NCI-H226 (cell line): ENCODE measurements at regions not wholly inside any gene's neighbourhood (a gene's known extent, or its start where the extent isn't known, plus 50 kb on each side); places are given as distances from the start of the nearest gene placed in this dataset.

Experiments used
- DNase-seq: peaks from one replicate; pipeline ENCODE4 v3.0.0-alpha.2; 2015

- DNase-seq, result no peak
Observed at GRCh38 chr16:20259541-20259940, 67.8 kb downstream of the GP2 start.

DNA sequence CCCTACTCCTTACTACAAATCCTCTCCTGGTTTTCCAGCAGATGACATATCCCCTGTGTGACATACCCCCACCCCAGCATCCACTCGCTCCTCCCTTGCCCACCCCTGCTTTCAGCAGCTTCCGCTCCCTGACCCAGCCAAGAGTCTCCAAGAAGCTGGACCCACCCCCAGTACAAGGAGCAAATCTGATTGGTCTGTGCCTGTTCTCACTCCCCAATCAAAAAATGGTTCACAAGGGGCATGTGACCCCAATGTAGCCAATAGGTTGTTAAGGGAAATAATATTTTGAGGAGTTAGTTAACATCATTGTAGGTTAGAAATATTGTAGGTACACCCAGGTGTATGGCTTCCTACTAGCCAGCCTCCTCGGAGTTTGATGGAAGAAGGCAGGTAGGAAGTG lies 70.1 kb downstream of the GP2 start:
- DNase-seq, result no peak

DNA sequence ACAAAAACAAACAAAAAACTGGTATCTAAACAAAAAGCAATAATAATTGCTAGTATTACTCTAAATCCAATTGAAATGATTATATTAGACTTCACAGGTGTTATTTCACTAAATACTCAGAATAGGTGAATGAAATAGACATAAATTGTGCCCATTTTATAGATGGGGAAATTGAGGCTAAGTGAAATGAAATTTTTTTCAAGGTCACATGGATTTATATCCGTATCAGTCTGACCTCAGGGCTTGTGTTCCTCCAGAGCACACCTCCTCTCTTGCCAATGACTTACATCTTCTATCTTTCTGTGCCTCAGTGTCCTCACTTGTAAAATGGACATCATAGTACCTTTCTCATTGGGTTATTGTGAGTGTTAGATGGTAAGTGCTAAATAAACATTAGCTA lies 72.3 kb downstream of the GP2 start:
- no peak for DNase-seq

GRCh38 chr16:20253825-20254224 lies 73.5 kb downstream of the GP2 start:
- DNase-seq, result no peak

DNA sequence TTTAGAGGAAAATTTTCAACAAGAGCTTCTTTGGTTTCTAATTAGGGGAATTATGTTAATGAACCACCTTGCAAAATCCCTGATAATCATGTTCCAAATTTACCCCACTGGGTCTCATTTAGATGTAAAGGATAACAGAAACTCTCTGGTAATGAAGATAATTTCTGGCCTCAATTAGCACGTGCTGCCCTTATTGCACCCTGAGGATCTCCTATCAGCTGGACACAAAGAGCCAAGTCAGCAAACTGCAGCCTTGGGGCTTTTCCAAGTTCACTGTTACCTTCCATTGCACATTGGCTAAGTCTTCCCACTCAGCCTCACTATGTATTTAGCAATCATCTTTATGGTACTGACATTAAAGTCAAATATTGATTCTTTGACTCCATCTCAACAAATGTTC lies 78.1 kb downstream of the GP2 start:
- DNase-seq, result no peak

DNA sequence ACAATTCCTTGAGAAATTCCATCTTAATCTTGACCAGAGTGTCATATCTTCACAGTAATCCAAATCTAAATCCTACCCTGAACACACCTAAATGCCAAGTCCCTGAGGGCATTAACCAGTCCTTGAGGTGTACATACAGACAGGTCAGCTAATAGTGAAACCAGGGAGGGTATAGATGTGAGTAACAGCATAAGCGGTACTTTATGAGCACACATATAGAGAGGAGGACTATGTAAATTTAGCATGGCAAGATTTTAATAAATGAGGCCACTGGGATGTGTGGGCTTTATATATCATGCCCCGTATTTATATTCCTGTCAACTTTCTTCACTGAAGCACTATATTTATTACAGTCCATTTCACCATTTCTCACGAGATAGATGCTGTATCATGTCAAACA lies 80.2 kb downstream of the GP2 start:
- no peak for DNase-seq

DNA sequence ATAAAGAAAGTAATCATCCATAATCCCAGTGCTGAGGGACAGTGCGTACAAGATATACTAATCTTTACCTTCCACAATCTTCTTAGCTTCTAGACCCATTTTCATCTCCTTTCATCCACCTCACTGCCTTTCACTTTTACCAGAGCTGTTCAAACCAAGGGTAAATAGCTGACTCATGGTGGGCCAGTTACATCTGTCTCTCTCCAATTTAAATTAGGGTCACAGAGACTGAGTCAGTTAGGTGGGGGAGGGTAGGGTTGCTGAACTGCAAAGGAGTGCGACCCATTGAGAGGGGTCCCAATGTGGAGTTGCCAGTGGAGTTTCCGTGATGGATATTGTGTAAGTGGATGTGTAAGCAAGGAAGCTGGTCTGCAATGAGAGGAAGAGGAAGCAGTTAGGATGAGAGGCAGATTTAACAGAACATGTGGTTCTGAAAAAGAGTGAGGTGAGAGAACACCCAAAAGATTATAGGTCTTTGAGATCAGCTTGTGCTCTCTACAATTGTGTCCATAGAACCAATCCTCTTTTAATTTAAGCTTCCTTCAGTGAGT lies 83.5 kb downstream of the GP2 start:
- no peak for DNase-seq

DNA sequence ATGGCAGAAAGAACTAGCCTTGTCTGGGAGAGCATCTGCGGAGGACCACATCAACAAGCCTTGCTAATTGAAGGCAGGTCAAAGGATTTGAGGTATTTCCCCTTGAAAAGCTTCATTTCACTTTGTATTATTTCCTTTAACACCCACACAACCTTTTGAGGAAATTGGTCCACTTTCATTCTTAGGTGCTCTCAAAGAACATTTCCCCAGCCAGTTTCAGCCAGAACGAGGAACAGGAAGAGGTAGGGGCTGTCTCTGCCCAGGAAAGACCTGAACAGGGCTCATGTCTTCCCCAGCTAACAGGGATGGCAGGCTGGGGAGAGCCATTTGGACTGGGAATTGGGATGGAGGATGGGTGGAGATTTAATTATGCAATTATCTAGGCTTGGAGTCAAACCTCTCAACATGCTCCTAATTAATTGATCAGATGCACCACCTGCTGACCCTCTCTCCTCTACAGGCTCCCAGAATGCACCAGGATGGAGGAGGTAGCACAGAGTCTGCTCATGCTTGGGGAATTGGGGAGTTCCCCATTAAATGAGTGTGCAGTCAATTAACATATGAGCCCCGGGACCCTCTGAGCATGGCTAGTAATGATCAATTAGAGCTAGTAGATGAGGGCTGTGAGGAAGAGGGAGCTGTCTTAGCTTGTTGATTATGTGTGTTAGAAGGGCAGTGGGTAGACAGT lies 84.6 kb downstream of the GP2 start:
- no peak for DNase-seq

DNA sequence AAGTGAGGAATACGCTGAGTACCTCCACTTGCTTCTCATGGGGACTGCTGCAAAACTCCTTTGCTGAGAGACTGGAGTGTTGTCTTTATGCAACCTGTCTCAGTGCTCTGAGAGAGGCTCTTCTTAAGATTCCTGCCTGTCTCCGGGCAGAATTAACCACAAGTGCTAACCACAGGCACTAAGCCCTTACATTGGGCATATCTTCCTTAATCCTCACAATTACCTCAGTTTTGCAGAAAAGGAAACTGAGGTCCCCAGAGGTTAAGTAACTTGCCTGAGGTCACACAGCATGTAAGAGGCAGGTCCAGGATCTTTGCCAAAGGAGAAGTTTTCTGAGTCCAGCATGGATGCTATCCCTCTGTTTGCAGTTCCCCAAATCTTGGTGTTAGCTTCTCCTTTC lies 86.0 kb downstream of the GP2 start:
- no peak for DNase-seq

DNA sequence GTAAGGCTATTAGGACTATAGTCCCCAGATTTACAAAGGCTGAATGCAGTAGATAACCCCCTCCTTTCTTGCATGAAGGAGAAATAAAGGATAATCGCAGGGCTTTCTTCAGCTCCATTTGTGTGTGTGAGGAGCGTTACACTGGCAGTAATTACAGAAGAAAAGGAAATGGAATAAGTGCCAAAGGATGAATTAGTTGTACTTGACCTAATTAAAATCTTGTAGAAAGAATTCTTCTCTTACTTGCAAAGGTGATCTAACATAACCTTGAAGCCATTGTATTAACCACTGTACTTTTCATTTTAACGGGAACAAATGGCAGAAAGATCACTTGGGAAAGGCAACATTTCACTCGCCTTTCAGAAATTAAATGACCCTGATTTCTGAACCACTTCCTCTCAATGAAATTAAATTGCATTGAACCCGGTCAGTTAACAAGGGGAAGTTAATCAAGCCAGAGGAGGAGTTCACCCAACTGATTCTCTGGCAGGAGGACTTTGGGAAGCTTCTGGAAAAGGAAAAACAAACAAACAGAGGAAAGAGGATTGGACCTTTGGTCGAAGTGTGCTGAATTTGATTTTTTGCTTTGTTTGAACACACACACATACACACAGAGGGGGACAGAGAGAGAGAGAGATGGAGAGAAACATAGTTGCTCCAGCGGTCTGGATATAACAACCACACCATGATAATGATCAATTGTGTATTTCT lies 90.6 kb downstream of the GP2 start:
- no peak for DNase-seq

DNA sequence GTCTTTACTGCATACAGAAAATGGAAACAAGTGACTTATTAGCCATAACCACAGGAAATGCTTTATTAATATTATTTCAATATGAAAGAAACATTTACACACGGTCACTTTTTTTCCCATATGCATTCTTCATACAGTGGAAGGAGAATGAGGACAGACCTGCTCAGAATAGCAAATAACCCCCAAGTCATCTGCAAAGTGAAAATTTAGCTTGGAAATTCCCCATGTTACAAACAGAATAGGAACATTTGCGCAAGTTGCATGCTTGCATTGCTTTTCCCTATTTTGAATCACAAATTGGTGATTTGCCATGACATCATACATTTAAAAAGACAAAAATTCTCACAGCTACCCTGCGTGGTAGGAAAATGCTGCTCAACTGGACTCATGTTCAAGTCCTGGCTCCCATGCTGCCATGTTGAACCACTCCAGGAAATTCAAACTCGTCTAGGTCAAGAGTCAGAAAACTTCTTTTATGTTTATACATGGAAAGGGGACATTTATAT lies 102.0 kb downstream of the GP2 start:
- DNase-seq, result no peak

DNA sequence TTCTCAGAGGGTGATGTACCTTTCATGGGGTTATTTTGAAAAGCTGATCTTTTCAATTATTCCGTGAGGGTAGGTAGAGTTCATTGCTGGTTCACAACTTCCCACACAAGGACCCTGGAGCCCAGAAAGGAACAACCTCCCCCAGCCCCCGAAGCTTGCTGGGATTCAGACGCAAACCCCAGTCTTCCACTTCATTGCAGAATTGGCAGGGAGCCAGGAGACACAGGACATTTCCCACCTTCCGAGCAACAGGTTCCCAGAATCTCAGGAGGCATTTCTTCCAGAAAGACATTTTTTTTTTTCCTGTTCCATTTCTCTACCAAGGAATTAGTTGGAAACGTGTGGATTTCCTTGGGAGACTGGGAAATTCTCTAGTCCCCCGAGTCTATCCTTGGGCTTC lies 106.1 kb downstream of the GP2 start:
- no peak for DNase-seq

- no peak for DNase-seq
Observed at GRCh38 chr16:20218093-20218492, 109.2 kb downstream of the GP2 start.

DNA sequence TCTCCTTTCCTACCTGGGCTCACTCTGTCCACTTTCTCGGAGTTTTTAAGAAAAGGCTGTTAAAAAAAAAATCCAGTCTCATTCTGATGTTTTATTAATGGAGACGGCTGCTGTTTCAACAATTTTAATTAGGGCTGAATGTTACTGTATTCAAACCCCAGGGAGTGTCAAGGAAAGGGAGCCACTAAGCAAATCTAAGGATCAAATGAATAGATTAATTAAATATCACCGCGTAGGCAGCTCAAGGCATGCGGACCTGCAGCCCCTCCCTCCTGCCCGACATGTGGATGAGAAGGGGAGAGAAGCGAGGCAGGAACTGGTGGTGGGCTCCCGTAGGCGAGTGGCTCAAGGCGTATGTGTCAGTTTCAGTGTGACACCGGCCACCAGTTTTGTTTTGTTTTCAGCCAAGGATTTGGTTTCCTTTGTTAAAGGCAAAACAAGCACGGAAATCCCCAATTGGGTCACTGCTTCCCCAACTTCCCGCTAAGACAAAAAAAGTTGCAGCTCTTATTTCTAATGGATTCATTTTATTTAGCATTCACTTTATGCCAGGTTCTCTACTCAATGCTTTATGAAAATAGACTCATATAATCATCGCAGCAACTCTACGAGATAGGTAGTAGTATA lies 110.6 kb downstream of the GP2 start:
- DNase-seq, result no peak

DNA sequence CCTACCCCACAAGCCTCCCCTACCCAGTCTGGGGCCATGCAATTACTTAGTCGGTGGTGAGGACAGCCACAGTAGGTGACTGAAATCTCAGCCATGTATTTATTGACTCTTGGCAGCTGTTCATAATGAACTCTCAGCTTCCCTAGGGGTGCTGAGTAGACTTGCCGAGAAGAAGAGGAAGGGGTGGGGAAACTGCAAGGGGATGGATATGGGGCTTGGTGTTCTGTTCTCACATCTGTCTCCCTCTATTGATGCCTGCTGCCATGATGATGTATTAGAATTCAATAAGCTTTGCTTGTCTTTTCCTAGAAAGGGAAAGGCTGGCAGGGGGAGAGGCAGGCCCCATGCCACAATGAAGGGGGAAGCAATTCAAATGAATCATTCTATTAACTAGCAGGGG lies 112.9 kb downstream of the GP2 start:
- DNase-seq, result no peak

- no peak for DNase-seq
Observed at GRCh38 chr16:20203272-20203671, 124.0 kb downstream of the GP2 start.

DNA sequence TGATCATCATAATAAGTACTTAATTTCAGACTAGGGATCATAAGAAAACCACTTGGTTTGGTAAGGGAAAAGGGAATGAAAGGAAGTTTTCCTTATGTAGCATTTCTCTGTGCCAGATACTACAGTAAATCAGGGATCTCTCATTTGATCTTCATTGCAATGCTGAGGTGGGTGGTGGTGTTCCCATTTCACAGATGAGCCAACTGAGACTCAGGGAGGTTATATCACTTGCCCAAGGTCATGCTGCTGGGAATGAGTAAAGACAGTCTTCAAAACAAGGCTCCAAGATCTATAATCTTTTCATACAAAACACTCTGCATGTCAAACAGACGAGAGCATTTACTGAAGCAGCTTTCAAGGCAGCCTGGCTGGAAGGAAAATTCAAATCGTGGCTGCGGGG lies 124.6 kb downstream of the GP2 start:
- DNase-seq, result no peak

- no peak for DNase-seq
Observed at GRCh38 chr16:20192801-20193200, 119.1 kb upstream of the GPR139 start.

- no peak for DNase-seq
Observed at GRCh38 chr16:20191566-20191965, 117.9 kb upstream of the GPR139 start.

DNA sequence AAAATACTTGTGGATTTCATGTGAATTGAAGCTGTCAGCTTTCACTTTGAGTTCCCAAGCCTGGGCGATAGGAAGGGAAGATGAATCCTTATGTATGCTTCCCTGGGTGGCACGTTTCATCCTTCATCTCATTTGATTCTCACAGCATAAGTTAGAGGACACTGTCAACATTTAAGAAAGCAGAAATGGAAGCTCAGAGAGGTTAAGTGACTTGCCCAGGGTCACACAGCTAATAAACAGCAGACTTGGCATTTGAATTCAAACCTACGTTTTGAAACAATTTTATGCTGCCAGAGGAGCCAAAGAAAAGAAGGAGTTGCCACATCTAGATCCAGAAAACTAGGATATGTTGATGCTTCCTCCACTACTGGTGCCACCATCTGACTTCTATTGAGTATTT lies 108.3 kb upstream of the GPR139 start:
- no peak for DNase-seq

DNA sequence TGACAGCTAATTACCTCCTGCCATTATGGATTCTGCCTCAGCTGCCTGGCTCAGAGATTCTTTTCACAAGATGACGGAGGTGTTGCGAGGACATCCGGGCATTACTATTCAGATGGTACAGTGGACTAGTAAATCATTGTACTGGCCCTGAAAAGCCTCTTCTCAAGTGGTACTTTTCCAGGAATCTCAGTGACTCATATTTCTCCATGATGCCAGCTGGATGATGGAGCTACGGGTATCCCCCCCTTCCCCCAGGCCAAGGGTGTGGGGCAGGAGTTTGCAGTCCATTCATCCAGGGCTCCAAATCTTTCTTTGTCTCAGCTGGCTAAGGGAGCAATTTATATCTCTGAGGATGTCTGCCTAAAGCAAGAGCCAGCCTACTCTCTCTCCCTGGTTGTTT lies 107.7 kb upstream of the GPR139 start:
- no peak for DNase-seq

DNA sequence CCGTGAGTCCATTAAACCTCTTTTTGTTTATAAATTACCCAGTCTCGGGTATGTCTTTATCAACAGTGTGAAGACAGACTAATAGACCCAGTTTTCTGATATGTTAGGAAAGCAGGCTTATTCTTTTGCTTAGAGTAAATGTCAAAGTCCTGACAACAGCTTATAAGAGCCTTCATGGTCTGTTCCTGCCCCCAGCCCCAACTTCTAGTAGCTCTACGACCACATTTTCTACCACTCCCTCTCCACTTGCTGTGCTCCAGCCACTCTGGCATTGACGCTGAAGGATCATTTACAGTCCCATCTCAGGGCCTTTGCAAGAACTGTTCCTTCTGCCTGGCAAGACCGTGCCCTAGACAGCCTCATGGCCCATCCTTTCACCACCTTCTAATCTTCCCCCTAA lies 104.6 kb upstream of the GPR139 start:
- no peak for DNase-seq

GRCh38 chr16:20175358-20175757 lies 101.7 kb upstream of the GPR139 start:
- no peak for DNase-seq

GRCh38 chr16:20167323-20167722 lies 93.6 kb upstream of the GPR139 start:
- DNase-seq, result no peak
